GM23338 (cell line): ENCODE measurements at regions not wholly inside any gene's neighbourhood (a gene's known extent, or its start where the extent isn't known, plus 50 kb on each side); places are given as distances from the start of the nearest gene placed in this dataset.
A peak's percentile ranks its signal among the peaks of the same experiment; 100 is the strongest.

Experiments
- ATAC-seq: fragments of 200-7000 bp; cut with Tn5 transposase; 3 replicates; pipeline ENCODE4 v1.9.1; 2020
- DNase-seq: peaks from one replicate; pipeline ENCODE4 v3.0.0-alpha.2; 2015; ENCODE audit warnings: low spot score
- H2AFZ ChIP-seq: fragments of 200-600 bp; sonication (generic); 2 replicates; pipeline ENCODE4 v1.8.0; 2016; ENCODE audit warnings: antibody characterized with exemption, mild to moderate bottlenecking, moderate library complexity
- H3F3A ChIP-seq: fragments of 200-600 bp; sonication (generic); replicated peaks from 2 replicates; pipeline ENCODE4 v1.8.0; 2017; ENCODE audit warnings: antibody characterized with exemption, mixed run types, low read depth
- H3K27ac ChIP-seq: fragments of 200-600 bp; sonication (generic); 2 replicates; pipeline ENCODE4 v1.6.1; 2016; ENCODE audit warnings: low read depth
- H3K27me3 ChIP-seq: fragments of 200-600 bp; sonication (generic); 2 replicates; pipeline ENCODE4 v1.8.0; 2016; ENCODE audit warnings: mild to moderate bottlenecking, mixed run types, moderate library complexity; ENCODE audit not compliant: insufficient read depth
- H3K36me3 ChIP-seq: fragments of 200-600 bp; sonication (generic); 2 replicates; pipeline ENCODE4 v1.8.0; 2016; ENCODE audit warnings: mild to moderate bottlenecking; ENCODE audit not compliant: insufficient read depth
- H3K4me1 ChIP-seq: fragments of 200-600 bp; sonication (generic); 2 replicates; pipeline ENCODE4 v1.8.0; 2016; ENCODE audit warnings: mild to moderate bottlenecking, moderate library complexity; ENCODE audit not compliant: insufficient read depth
- H3K4me2 ChIP-seq: fragments of 200-600 bp; sonication (generic); 2 replicates; pipeline ENCODE4 v1.7.1; 2017; ENCODE audit warnings: mixed run types
- H3K4me3 ChIP-seq: fragments of 200-600 bp; sonication (generic); 2 replicates; pipeline ENCODE4 v1.6.1; 2016; ENCODE audit warnings: mixed run types
- H3K79me2 ChIP-seq: fragments of 200-600 bp; sonication (generic); replicated peaks from 2 replicates; pipeline ENCODE4 v1.8.0; 2017; ENCODE audit warnings: mild to moderate bottlenecking; ENCODE audit not compliant: insufficient read depth
- H3K9me2 ChIP-seq: fragments of 200-600 bp; sonication (generic); 2 replicates; pipeline ENCODE4 v1.8.0; 2017; ENCODE audit not compliant: insufficient read depth
- H4K20me1 ChIP-seq: fragments of 200-600 bp; sonication (generic); replicated peaks from 2 replicates; pipeline ENCODE4 v1.8.0; 2017; ENCODE audit warnings: mild to moderate bottlenecking; ENCODE audit not compliant: insufficient read depth
- H3K27ac Mint-ChIP-seq: 2 replicates; pipeline ENCODE4 v1.8.0; 2020; ENCODE audit warnings: inconsistent platforms, mild to moderate bottlenecking, moderate library complexity, mixed read lengths
- H3K27me3 Mint-ChIP-seq: 3 replicates; pipeline ENCODE4 v1.8.0; 2022; ENCODE audit warnings: low read depth, mild to moderate bottlenecking, moderate library complexity, mixed read lengths, inconsistent platforms; ENCODE audit not compliant: insufficient read depth, poor library complexity
- H3K36me3 Mint-ChIP-seq: 3 replicates; pipeline ENCODE4 v1.8.0; 2021; ENCODE audit warnings: low read depth, mild to moderate bottlenecking, inconsistent platforms, moderate library complexity, mixed read lengths
- H3K4me1 Mint-ChIP-seq: 3 replicates; pipeline ENCODE4 v1.8.0; 2020; ENCODE audit warnings: mild to moderate bottlenecking, inconsistent platforms, mixed read lengths
- H3K4me3 Mint-ChIP-seq: 3 replicates; pipeline ENCODE4 v1.8.0; 2021; ENCODE audit warnings: moderate library complexity, mild to moderate bottlenecking, inconsistent platforms, mixed read lengths
- H3K9me3 Mint-ChIP-seq: 3 replicates; pipeline ENCODE4 v1.8.0; 2020; ENCODE audit warnings: moderate library complexity, mild to moderate bottlenecking, inconsistent platforms, mixed read lengths
- CREB1 ChIP-seq: fragments of 250-450 bp; sonication (Bioruptor Pico); IDR thresholded peaks from 2 replicates; pipeline ENCODE4 v1.5.0; 2020; ENCODE audit warnings: low read depth, mild to moderate bottlenecking, moderate library complexity
- CTCF ChIP-seq, 2 experiments: fragments of 200-600 bp in 1 of 2; sonication (generic) in 1 of 2; conservative IDR thresholded peaks; 2 replicates each; pipeline versions ENCODE4 v1.5.1 to v1.6.1; 2016 to 2017; ENCODE audit warnings: antibody characterized with exemption in 2 of 2, low read depth in 2 of 2, mild to moderate bottlenecking in 2 of 2, moderate library complexity in 1 of 2
- EZH2phosphoT487 ChIP-seq: fragments of 200-600 bp; sonication (generic); IDR thresholded peaks from one replicate; pipeline ENCODE4 v1.8.1; 2018; ENCODE audit warnings: antibody characterized with exemption; ENCODE audit not compliant: unreplicated experiment
- NANOG ChIP-seq: IDR thresholded peaks from 2 replicates; pipeline ENCODE4 v1.6.1; 2016; ENCODE audit warnings: antibody characterized with exemption, borderline replicate concordance
- POLR2AphosphoS5 ChIP-seq: IDR thresholded peaks from 2 replicates; pipeline ENCODE4 v1.6.1; 2016; ENCODE audit warnings: antibody characterized with exemption, low read depth
- REST ChIP-seq: IDR thresholded peaks from one replicate; pipeline ENCODE4 v1.6.1; 2018; ENCODE audit warnings: antibody characterized with exemption; ENCODE audit not compliant: unreplicated experiment
- ZNF331 ChIP-seq: fragments of 250-450 bp; sonication (Bioruptor Pico); IDR thresholded peaks from 2 replicates; pipeline ENCODE4 v1.5.0; 2020; ENCODE audit warnings: low read depth, mild to moderate bottlenecking, moderate library complexity

DNA sequence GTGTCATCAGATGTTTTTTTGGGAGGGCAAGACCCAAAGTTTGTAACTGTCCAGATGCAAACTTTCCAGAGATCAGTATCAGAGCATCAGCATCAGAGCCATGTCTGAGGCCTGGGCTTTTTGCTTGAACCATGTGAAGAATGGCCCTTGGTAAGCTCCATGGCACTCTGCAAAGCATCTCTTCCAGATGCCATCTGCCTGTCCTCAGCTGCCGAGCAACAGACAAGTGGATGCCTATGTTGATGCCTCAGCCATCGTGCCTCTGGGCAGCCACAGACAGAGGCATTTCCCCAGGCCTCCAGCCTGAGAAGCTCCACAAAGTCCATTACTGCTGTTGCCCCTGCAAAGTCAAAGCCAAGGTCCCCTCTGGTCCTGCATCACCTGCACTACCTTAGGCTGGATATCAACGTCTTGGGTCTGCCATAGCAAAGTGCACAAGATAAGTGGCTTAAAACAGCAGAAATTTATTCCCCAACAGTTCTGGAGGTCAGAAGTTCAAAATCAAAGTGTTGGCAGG, 670.2 kb upstream of the MKI67 start:
- no peaks in the 10 kb centered on the region; the same call in 2 of the 3 replicates for H3K9me3 Mint-ChIP-seq
- DNase-seq (no peak), ATAC-seq (no peak)
- H3K27ac ChIP-seq = no peak overlapping the region
- no peak overlapping the region for H3K4me3 ChIP-seq
- H4K20me1 ChIP-seq = no peaks in the 10 kb centered on the region
- H3K9me2 ChIP-seq = peaks cover 3% of the 10 kb centered on the region; the same call in 1 of the 2 replicates
- H3K4me3 Mint-ChIP-seq = no peak overlapping the region
- H3K4me2 ChIP-seq = no peak overlapping the region
- no peak overlapping the region for H2AFZ ChIP-seq
- no peaks in the 10 kb centered on the region for H3K27me3 ChIP-seq
- H3K27ac Mint-ChIP-seq = no peak overlapping the region
- H3K36me3 Mint-ChIP-seq = no peaks in the 10 kb centered on the region
- no peaks in the 10 kb centered on the region for H3F3A ChIP-seq
- TF ChIP-seq EZH2phosphoT487 (no peak), REST (no peak), ZNF331 (CRISPR knock-in tag) (no peak), CREB1 (CRISPR knock-in tag) (no peak), POLR2AphosphoS5 (no peak)
- H3K79me2 ChIP-seq = no peaks in the 10 kb centered on the region
- no peaks in the 10 kb centered on the region for H3K4me1 Mint-ChIP-seq
- H3K36me3 ChIP-seq = no peaks in the 10 kb centered on the region
- H3K27me3 Mint-ChIP-seq = peaks cover 2% of the 10 kb centered on the region
- H3K4me1 ChIP-seq = no peaks in the 10 kb centered on the region

GRCh38 chr10:128802062-128802461, 665.0 kb upstream of the MGMT start:
- ATAC-seq (no peak), DNase-seq (no peak)
- H3F3A ChIP-seq = no peaks in the 10 kb centered on the region
- no peak overlapping the region for H3K4me2 ChIP-seq
- no peak overlapping the region for H3K4me3 ChIP-seq
- H4K20me1 ChIP-seq = no peaks in the 10 kb centered on the region
- no peaks in the 10 kb centered on the region for H3K36me3 Mint-ChIP-seq
- no peak overlapping the region for H3K27ac Mint-ChIP-seq
- no peaks in the 10 kb centered on the region; the same call in 2 of the 3 replicates for H3K9me3 Mint-ChIP-seq
- no peaks in the 10 kb centered on the region for H3K27me3 ChIP-seq
- TF ChIP-seq NANOG = no peak
- peaks cover 6% of the 10 kb centered on the region for H3K4me1 ChIP-seq
- H3K4me1 Mint-ChIP-seq = peaks cover 12% of the 10 kb centered on the region; the same call in 2 of the 3 replicates
- no peak overlapping the region for H3K27ac ChIP-seq
- no peak overlapping the region for H3K4me3 Mint-ChIP-seq
- no peaks in the 10 kb centered on the region for H3K36me3 ChIP-seq
- H2AFZ ChIP-seq = no peak overlapping the region
- H3K27me3 Mint-ChIP-seq = peaks cover 2% of the 10 kb centered on the region
- no peaks in the 10 kb centered on the region for H3K79me2 ChIP-seq
- peaks cover 15% of the 10 kb centered on the region; the same call in 1 of the 2 replicates for H3K9me2 ChIP-seq

- Mint-ChIP-seq H3K9me3 (no peaks in the 10 kb centered on the region), H3K4me3 (no peak overlapping the region), H3K27ac (no peak overlapping the region), H3K4me1 (peaks cover 12% of the 10 kb centered on the region; the same call in 2 of the 3 replicates), H3K36me3 (no peaks in the 10 kb centered on the region), H3K27me3 (peaks cover 2% of the 10 kb centered on the region)
- no peaks in the 10 kb centered on the region for H4K20me1 ChIP-seq
- DNase-seq (peak; percentile 30), ATAC-seq (peak; percentile 55)
- no peak overlapping the region for H3K27ac ChIP-seq
- H3K4me3 ChIP-seq = no peak overlapping the region
- no peaks in the 10 kb centered on the region for H3K27me3 ChIP-seq
- no peaks in the 10 kb centered on the region for H3F3A ChIP-seq
- H2AFZ ChIP-seq = peak overlapping the region; percentile 38; the same call in 1 of the 2 replicates
- no peaks in the 10 kb centered on the region for H3K79me2 ChIP-seq
- peaks cover 6% of the 10 kb centered on the region for H3K4me1 ChIP-seq
- H3K9me2 ChIP-seq = peaks cover 12% of the 10 kb centered on the region; the same call in 1 of the 2 replicates
- no peaks in the 10 kb centered on the region for H3K36me3 ChIP-seq
- no peak overlapping the region for H3K4me2 ChIP-seq
- TF ChIP-seq CTCF (conservative IDR thresholded peaks at IDR 0.05; ENCODE audit: low read depth in 2 of 2) (peak in 1 of 2 experiments; percentile 18; a peak in 1 of 4 replicates), NANOG (no peak)
These were observed 663.3 kb upstream of the MGMT start for GRCh38 chr10:128803790-128804189.
